Neuronal stem cell (in vitro differentiated cells): ENCODE measurements at regions not wholly inside any gene's neighbourhood (a gene's known extent, or its start where the extent isn't known, plus 50 kb on each side); places are given as distances from the start of the nearest gene placed in this dataset.

Experiments
- DNase-seq: peaks from one replicate; pipeline ENCODE4 v3.0.0-alpha.2; 2013; ENCODE audit warnings: low spot score
- H2AFZ ChIP-seq: one replicate; pipeline ENCODE4 v1.6.1; 2013; ENCODE audit warnings: mild to moderate bottlenecking, low read length, inconsistent platforms
- H2AK5ac ChIP-seq: 2 replicates; pipeline ENCODE4 v1.6.1; 2013; ENCODE audit warnings: low read depth, mild to moderate bottlenecking, inconsistent platforms, low read length, moderate library complexity, mixed read lengths
- H2BK120ac ChIP-seq: 2 replicates; pipeline ENCODE4 v1.6.1; 2013; ENCODE audit warnings: low read depth, mild to moderate bottlenecking, inconsistent platforms, low read length, moderate library complexity, mixed read lengths
- H2BK12ac ChIP-seq: one replicate; pipeline ENCODE4 v1.6.1; 2013; ENCODE audit warnings: low read length, inconsistent platforms
- H2BK15ac ChIP-seq: 2 replicates; pipeline ENCODE4 v1.6.1; 2013; ENCODE audit warnings: mild to moderate bottlenecking, low read length, inconsistent platforms, mixed read lengths
- H2BK5ac ChIP-seq: one replicate; pipeline ENCODE4 v1.6.1; 2013; ENCODE audit warnings: inconsistent platforms, mild to moderate bottlenecking, low read length, moderate library complexity
- H3K14ac ChIP-seq: one replicate; pipeline ENCODE4 v1.6.1; 2013; ENCODE audit warnings: low read length, inconsistent platforms
- H3K18ac ChIP-seq: 2 replicates; pipeline ENCODE4 v1.6.1; 2013; ENCODE audit warnings: low read length, inconsistent platforms
- H3K23ac ChIP-seq: 2 replicates; pipeline ENCODE4 v1.6.1; 2013; ENCODE audit warnings: low read depth, mild to moderate bottlenecking, mixed read lengths, low read length, inconsistent platforms; ENCODE audit not compliant: poor library complexity
- H3K27ac ChIP-seq: replicated peaks from 3 replicates; pipeline ENCODE4 v1.5.1; 2013; ENCODE audit warnings: low read length, inconsistent platforms
- H3K27me3 ChIP-seq, 3 experiments: 2 replicates each; pipeline ENCODE4 v1.6.1; 2013; ENCODE audit warnings: low read length in 3 of 3, mild to moderate bottlenecking in 2 of 3, inconsistent platforms in 1 of 3, low read depth in 1 of 3, mixed read lengths in 1 of 3, moderate library complexity in 1 of 3; ENCODE audit not compliant: control insufficient read depth in 3 of 3, insufficient read depth in 3 of 3
- H3K36me3 ChIP-seq, 2 donors: replicated peaks in 1 of 2; 2 replicates each; pipeline ENCODE4 v1.6.1; 2013; ENCODE audit warnings: low read length in 2 of 2; ENCODE audit not compliant: control insufficient read depth in 2 of 2, insufficient read depth in 2 of 2
- H3K4ac ChIP-seq: 2 replicates; pipeline ENCODE4 v1.6.1; 2013; ENCODE audit warnings: inconsistent platforms, mild to moderate bottlenecking, low read length, moderate library complexity
- H3K4me1 ChIP-seq, 2 donors: 1 replicate in 1 of 2; 2 replicates in 1 of 2; pipeline ENCODE4 v1.6.1; 2013; ENCODE audit warnings: low read length in 2 of 2, low read depth in 1 of 2; ENCODE audit not compliant: control insufficient read depth in 2 of 2, insufficient read depth in 1 of 2
- H3K4me2 ChIP-seq: one replicate; pipeline ENCODE4 v1.6.1; 2013; ENCODE audit warnings: mild to moderate bottlenecking, low read length, inconsistent platforms; ENCODE audit not compliant: insufficient read depth, poor library complexity, severe bottlenecking
- H3K4me3 ChIP-seq, 2 donors: 2 replicates each; pipeline ENCODE4 v1.5.1; 2013; ENCODE audit warnings: low read length in 2 of 2, mild to moderate bottlenecking in 2 of 2, inconsistent platforms in 1 of 2, moderate library complexity in 1 of 2
- H3K79me1 ChIP-seq: one replicate; pipeline ENCODE4 v1.6.1; 2013; ENCODE audit warnings: low read depth, mild to moderate bottlenecking, inconsistent platforms, low read length, moderate library complexity
- H3K9ac ChIP-seq: one replicate; pipeline ENCODE4 v1.6.1; 2013; ENCODE audit warnings: mild to moderate bottlenecking, low read depth, low read length, inconsistent platforms; ENCODE audit not compliant: poor library complexity
- H3K9me3 ChIP-seq, 2 donors: replicated peaks in 1 of 2; 2 replicates each; pipeline versions ENCODE3 to v1.6.1; 2013; ENCODE audit warnings: low read length in 2 of 2, mild to moderate bottlenecking in 2 of 2, inconsistent platforms in 1 of 2, low read depth in 1 of 2, mixed read lengths in 1 of 2, moderate library complexity in 1 of 2; ENCODE audit not compliant: control insufficient read depth in 2 of 2, insufficient read depth in 1 of 2
- H4K8ac ChIP-seq: one replicate; pipeline ENCODE4 v1.6.1; 2013; ENCODE audit warnings: low read depth, mild to moderate bottlenecking, inconsistent platforms, low read length, moderate library complexity
- H4K91ac ChIP-seq: one replicate; pipeline ENCODE4 v1.6.1; 2013; ENCODE audit warnings: low read length, low read depth, mild to moderate bottlenecking, inconsistent platforms; ENCODE audit not compliant: poor library complexity
- WGBS, 2 donors: extraction: QIAGEN DNeasy Blood & Tissue Kit; methylation state at CpG; one replicate each; pipeline ENCODE4 v1.1.7; 2013; ENCODE audit warnings: missing lambda C conversion rate in 2 of 2, mixed read lengths in 1 of 2; ENCODE audit not compliant: insufficient read length in 2 of 2, insufficient replicate concordance in 1 of 2; ENCODE audit errors: extremely low coverage in 2 of 2; 5-methylcytosine and 5-hydroxymethylcytosine counted together

- H3K27ac ChIP-seq = no peak overlapping the region
- H3K27me3 ChIP-seq = no peaks in the 10 kb centered on the region
- H4K91ac ChIP-seq = no peak overlapping the region
- H3K18ac ChIP-seq = no peak overlapping the region
- no peak overlapping the region for H2BK15ac ChIP-seq
- no peak overlapping the region for H2BK12ac ChIP-seq
- H2BK120ac ChIP-seq = no peak overlapping the region
- no peak overlapping the region for H3K4me2 ChIP-seq
- no peak overlapping the region for H3K4ac ChIP-seq
- H3K9me3 ChIP-seq = peaks cover 0 to 12% of the 10 kb centered on the region in 2 donors
- H3K4me3 ChIP-seq = no peak overlapping the region
- H3K36me3 ChIP-seq = no peaks in the 10 kb centered on the region
- H3K4me1 ChIP-seq = peaks cover 0 to 6% of the 10 kb centered on the region in 2 donors
- no peak overlapping the region for H2AK5ac ChIP-seq
- no CpG with 5 or more reads among the region's 3 CpGs for WGBS, 2 donors
- H3K9ac ChIP-seq = no peak overlapping the region
- H4K8ac ChIP-seq = no peak overlapping the region
- H3K14ac ChIP-seq = no peak overlapping the region
- H3K23ac ChIP-seq = no peak overlapping the region
- H2BK5ac ChIP-seq = no peak overlapping the region
- no peaks in the 10 kb centered on the region for H3K79me1 ChIP-seq
- H2AFZ ChIP-seq = no peak overlapping the region
- no peak for DNase-seq
Measured at GRCh38 chr1:232239522-232239921, 390.4 kb downstream of the SIPA1L2 start.

GRCh38 chr1:232238009-232238408 is 391.9 kb downstream of the SIPA1L2 start:
- no peak overlapping the region for H3K23ac ChIP-seq
- no peaks in the 10 kb centered on the region for H3K36me3 ChIP-seq
- H2BK15ac ChIP-seq = no peak overlapping the region
- no peak overlapping the region for H4K8ac ChIP-seq
- no peaks in the 10 kb centered on the region for H3K79me1 ChIP-seq
- H2AK5ac ChIP-seq = no peak overlapping the region
- no peaks in the 10 kb centered on the region for H3K27me3 ChIP-seq
- no peak overlapping the region for H2BK5ac ChIP-seq
- no peak overlapping the region for H3K9ac ChIP-seq
- no peak overlapping the region for H2BK12ac ChIP-seq
- H2BK120ac ChIP-seq = no peak overlapping the region
- no peak overlapping the region for H3K4me3 ChIP-seq
- H3K4me1 ChIP-seq = no peaks in the 10 kb centered on the region
- no peak overlapping the region for H3K18ac ChIP-seq
- no CpG with 5 or more reads among the region's 4 CpGs for WGBS, 2 donors
- H3K9me3 ChIP-seq = peaks cover 0 to 8% of the 10 kb centered on the region in 2 donors
- H3K14ac ChIP-seq = no peak overlapping the region
- no peak overlapping the region for H4K91ac ChIP-seq
- H3K4me2 ChIP-seq = no peak overlapping the region
- H2AFZ ChIP-seq = no peak overlapping the region
- DNase-seq = no peak
- H3K27ac ChIP-seq = no peak overlapping the region
- H3K4ac ChIP-seq = no peak overlapping the region

- Histone ChIP-seq H3K4me1 (peaks cover 15 to 22% of the 10 kb centered on the region in 2 donors), H2BK12ac (no peak overlapping the region), H3K9me3 (no peaks in the 10 kb centered on the region), H3K36me3 (no peaks in the 10 kb centered on the region), H2AFZ (peak overlapping the region; percentile 69), H3K4me2 (no peak overlapping the region), H3K18ac (no peak overlapping the region), H2BK15ac (no peak overlapping the region), H3K4ac (no peak overlapping the region), H3K79me1 (no peaks in the 10 kb centered on the region), H3K14ac (no peak overlapping the region), H3K23ac (no peak overlapping the region), H3K27me3 (no peaks in the 10 kb centered on the region), H2AK5ac (no peak overlapping the region), H4K8ac (no peak overlapping the region), H4K91ac (no peak overlapping the region), H2BK120ac (no peak overlapping the region), H2BK5ac (no peak overlapping the region), H3K4me3 (no peak overlapping the region), H3K27ac (no peak overlapping the region), H3K9ac (no peak overlapping the region)
- no CpG with 5 or more reads among the region's 3 CpGs for WGBS, 2 donors
- DNase-seq = peak; percentile 20
Measured at GRCh38 chr1:232227306-232227705, 402.6 kb downstream of the SIPA1L2 start.

- Histone ChIP-seq H3K36me3 (no peaks in the 10 kb centered on the region), H3K4me3 (peak overlapping the region in 1 of 2 donors; percentile 13), H3K79me1 (no peaks in the 10 kb centered on the region), H3K4ac (no peak overlapping the region), H3K9me3 (no peaks in the 10 kb centered on the region), H3K4me1 (peaks cover 15 to 22% of the 10 kb centered on the region in 2 donors), H3K14ac (no peak overlapping the region), H3K4me2 (no peak overlapping the region), H2BK5ac (no peak overlapping the region), H3K9ac (no peak overlapping the region), H2BK15ac (no peak overlapping the region), H4K91ac (no peak overlapping the region), H4K8ac (no peak overlapping the region), H3K18ac (no peak overlapping the region), H2AK5ac (no peak overlapping the region), H3K23ac (no peak overlapping the region), H3K27me3 (no peaks in the 10 kb centered on the region), H3K27ac (no peak overlapping the region), H2BK120ac (no peak overlapping the region), H2AFZ (peak overlapping the region; percentile 85), H2BK12ac (no peak overlapping the region)
- WGBS, 2 donors = no CpG with 5 or more reads among the region's 5 CpGs
- peak; percentile 31 for DNase-seq
Measured at GRCh38 chr1:232226197-232226712, 403.7 kb downstream of the SIPA1L2 start.
